RWPE1 (cell line): ENCODE measurements at regions not wholly inside any gene's neighbourhood (a gene's known extent, or its start where the extent isn't known, plus 50 kb on each side); places are given as distances from the start of the nearest gene placed in this dataset.
"Not testable (repeated sequence)": the region's sequence is repeated elsewhere in the genome, so short reads cannot be mapped to it uniquely, and the experiment has no call there.

Source experiments
- CTCF ChIA-PET: fragments of 350-600 bp; sonication (Branson Sonifier 250); formaldehyde crosslinking; extraction: SDS; loops from one replicate; lab custom pipeline; 2021; lab: Yijun Ruan, JAX
- POLR2A ChIA-PET: fragments of 400-600 bp; formaldehyde crosslinking; extraction: SDS; loops from one replicate; lab custom pipeline; 2020; ENCODE audit warnings: antibody characterized with exemption; ENCODE audit not compliant: low non-redundant PET; lab: Yijun Ruan, JAX
- DNase-seq: peaks from one replicate; pipeline ENCODE4 v3.0.0; 2012; ENCODE audit warnings: low spot score
- H3K27ac ChIP-seq: fragments of 450-650 bp; 2 replicates; pipeline ENCODE4 v1.5.1; 2017
- CTCF ChIP-seq: fragments of 450-650 bp; conservative IDR thresholded peaks from 2 replicates; pipeline ENCODE4 v1.5.1; 2017; ENCODE audit warnings: low read depth, mild to moderate bottlenecking

- TF ChIP-seq CTCF = no peak
These were observed 141.8 kb upstream of the FHL2 start for GRCh38 chr2:105540642-105541041.

DNA sequence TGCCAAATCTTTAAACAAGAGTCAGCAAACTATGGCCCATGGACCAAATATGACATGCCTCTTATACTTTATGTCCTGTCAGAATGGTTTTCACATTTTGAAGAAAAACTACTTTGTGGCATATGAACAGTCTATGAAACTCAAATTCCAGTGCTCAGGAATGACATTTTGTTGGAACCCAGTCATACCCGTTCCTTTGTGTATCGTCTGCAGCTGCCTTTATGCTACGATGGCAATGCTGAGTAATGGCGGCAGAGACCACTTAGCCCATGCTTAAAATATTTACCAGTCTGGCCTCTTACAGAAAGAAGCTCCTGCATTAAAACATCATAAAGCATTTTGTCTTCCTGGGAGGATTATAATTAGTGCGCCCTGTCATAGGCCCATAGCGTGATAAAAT lies 140.5 kb upstream of the FHL2 start:
- DNase-seq = no peak
- ChIA-PET POLR2A (no interaction called here), CTCF (interaction anchor here (0.9 kb wide), 2 partner anchors 149 to 1525 kb away, joined by 4 read pairs; no protein-coding TSS in a partner anchor)
- TF ChIP-seq CTCF = no peak
- H3K27ac ChIP-seq = no peak overlapping the region

More at GRCh38 chr2:105540642-105541041, 141.8 kb upstream of the FHL2 start:
- ChIA-PET POLR2A (no interaction called here), CTCF (no interaction called here)
- no peak overlapping the region for H3K27ac ChIP-seq
- DNase-seq = no peak

DNA sequence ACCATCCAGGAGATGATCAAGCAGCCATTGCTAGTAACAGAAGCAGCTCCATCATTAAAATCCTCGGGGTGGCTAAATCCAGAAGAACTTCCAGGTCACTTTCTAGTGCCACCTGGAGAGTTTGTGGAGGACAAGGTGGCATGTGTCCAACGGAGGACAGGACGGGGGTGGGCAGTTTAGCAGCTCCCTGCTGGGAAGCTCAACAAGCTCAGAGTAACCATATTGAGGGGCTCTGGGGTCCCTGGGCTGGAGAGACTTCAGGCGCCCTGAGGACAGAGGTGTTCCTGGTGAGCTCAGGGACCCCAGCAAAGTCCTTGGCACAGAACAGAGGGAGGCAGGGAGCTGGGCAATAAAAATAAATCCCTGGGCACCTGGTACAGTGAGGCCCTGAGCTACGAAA lies 140.0 kb upstream of the FHL2 start:
- ChIA-PET CTCF (interaction anchor here (0.9 kb wide), 1 partner anchor 1525 kb away, joined by 4 read pairs; no protein-coding TSS in a partner anchor), POLR2A (no interaction called here)
- no peak overlapping the region for H3K27ac ChIP-seq
- DNase-seq = no peak
- no peak for TF ChIP-seq CTCF

DNA sequence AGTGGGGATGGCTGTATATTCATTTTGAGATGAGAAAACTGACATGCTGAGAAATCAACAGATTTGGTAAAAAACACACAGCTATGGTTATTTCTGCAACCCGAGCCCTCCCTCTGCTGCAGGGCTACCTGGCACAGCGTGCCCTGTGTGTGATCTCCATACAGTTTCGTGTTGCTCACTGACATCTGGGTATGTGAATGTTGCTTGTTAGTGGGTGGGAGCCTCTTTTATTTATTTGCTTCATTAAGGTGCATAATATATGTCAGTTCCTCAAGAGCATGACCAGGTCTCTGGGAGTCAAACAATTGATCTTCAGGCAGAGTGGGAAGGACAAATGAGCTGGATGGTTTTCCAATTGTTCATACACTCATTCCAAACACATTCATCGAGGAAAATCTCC lies 139.1 kb upstream of the FHL2 start:
- ChIA-PET CTCF (interaction anchor here (1.1 kb wide), 1 partner anchor 17 kb away, joined by 4 read pairs; no protein-coding TSS in a partner anchor), POLR2A (no interaction called here)
- DNase-seq = no peak
- no peak overlapping the region; the same call in 1 of the 2 replicates for H3K27ac ChIP-seq
- no peak for TF ChIP-seq CTCF

DNA sequence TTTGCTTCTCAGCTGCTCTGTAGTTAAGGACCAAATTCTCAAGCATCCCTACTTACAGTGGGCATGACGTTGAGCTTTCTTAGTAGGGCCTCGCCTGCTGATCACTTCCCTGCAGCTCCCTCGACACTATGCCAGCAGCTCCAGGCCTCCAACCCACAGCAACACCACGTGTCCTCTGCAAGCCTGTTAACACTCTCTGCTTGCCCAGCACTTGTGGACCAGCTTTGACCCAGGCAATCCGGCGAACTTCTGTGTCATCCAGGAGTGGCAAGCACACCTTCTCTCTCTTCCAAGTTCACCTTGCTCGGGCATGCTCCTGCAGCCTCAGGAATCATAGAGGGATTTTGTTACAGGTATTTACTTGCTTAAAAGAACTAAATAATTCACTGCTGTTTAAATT lies 138.6 kb upstream of the FHL2 start:
- DNase-seq = peak; percentile 57
- POLR2A ChIA-PET = no interaction called here
- H3K27ac ChIP-seq = peak overlapping the region; percentile 44
- CTCF ChIA-PET = interaction anchor here (0.5 to 1.1 kb wide), 2 partner anchors 16 to 564 kb away, joined by 3 to 4 read pairs; no protein-coding TSS in a partner anchor
- TF ChIP-seq CTCF = no peak

DNA sequence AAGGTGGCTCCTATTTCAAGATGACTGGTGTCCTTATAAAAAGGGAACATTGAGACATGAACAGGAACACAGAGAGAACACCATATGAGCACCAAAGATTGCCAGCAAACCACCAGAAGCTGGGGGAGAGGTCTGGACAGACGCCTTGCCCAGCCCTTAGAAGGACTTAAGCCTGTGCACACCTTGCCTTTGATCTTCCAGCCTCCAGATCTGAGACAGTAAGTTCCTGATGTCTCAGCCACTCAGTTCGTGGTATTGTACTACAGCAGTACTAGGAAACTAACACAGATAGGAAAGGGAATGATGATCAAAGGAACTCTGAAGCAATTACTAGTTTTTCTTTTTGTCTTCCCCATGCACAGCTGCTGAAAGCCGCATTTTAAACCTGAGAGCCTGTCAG lies 137.3 kb upstream of the FHL2 start:
- no peak for TF ChIP-seq CTCF
- ChIA-PET CTCF (no interaction called here), POLR2A (no interaction called here)
- DNase-seq = no peak
- no peak overlapping the region for H3K27ac ChIP-seq

- DNase-seq, H3K27ac ChIP-seq, CTCF ChIA-PET, POLR2A ChIA-PET: not testable (repeated sequence)
These were observed 130.4 kb upstream of the FHL2 start for GRCh38 chr2:105529258-105529657.
